Endometrium (tissue), 2 donors: ENCODE measurements at regions not wholly inside any gene's neighbourhood (a gene's known extent, or its start where the extent isn't known, plus 50 kb on each side); places are given as distances from the start of the nearest gene placed in this dataset.
"Not testable (repeated sequence)": the region's sequence is repeated elsewhere in the genome, so short reads cannot be mapped to it uniquely, and the experiment has no call there.

Source experiments
- FAIRE-seq: peaks from 2 replicates; lab custom pipeline; 2012; peaks lifted over from hg19 to GRCh38; lab: Jason Lieb, UNC
- donor health status: control.
- donor health status: control.

DNA sequence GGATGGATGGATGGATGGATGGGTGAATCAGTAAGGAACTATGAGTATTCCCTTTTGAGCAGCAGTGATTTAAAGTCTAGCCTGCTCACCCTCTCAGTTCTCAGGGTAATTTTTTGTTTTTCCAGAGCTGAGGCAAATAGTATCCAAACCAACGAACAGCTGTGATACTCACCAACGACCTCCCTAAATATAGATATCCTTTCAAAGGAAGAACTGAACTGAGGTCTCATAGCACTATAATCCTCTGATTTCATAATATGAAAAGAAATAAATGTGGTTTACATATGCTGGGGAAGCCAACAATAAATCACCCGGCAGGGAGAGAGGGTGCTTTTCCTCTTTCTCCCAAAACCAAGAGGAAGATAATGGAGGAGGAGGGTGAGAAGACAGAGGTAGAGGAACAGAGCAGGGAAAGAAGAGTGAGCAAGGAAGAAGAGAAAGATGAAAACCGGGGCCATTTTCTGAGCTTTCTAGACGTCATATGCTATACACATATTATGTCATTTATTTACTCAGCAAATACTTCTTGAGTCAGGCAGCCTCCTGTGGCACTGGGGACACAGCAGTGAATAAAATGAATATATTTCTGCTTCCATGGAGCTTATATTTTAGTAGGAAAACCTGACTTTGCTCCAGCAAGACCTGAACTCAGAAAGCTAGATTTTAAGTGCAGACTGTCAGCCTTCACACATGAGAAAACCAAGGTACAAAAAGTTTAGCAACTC lies 710.7 kb upstream of the TBX3 start:
- FAIRE-seq: no peak

DNA sequence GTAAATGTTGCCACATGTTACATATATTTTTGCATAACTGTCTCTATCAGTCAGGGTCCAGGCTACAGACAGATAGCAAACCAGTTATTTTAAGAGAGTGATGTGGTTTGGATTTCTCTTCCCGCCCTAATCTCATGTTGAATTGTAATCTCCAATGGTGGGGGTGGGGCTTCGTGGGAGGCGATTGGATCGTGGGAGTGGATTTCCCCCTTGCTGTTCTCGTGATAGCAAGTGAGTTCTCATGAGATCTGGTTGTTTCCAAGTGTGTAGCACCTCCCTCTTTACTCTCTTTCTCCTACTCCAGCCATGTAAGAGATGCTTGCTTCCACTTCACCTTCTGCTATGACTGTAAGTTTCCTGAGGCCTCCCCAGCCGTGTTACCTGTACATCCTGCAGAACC lies 704.2 kb upstream of the TBX3 start:
- no peak for FAIRE-seq

DNA sequence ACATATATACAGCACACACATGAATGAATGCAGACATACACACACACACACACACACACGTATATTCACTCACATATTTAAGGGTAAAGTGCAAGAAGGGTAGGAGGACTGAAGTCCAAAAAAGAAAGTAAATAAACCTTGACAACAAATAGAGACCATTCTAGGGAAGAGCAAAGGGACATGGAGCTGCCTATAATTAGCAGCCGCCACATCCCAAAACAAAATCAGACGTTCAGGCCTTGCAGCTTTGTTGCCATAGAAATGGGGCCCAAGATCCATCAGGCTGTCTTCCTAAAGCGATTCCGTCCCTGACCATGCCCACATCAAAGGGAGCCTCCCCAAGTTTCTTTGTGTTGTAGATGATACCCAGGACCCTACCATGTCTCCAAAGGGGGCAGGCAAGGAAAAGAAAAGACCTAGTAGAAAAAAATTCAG lies 703.5 kb upstream of the TBX3 start:
- no peak for FAIRE-seq

DNA sequence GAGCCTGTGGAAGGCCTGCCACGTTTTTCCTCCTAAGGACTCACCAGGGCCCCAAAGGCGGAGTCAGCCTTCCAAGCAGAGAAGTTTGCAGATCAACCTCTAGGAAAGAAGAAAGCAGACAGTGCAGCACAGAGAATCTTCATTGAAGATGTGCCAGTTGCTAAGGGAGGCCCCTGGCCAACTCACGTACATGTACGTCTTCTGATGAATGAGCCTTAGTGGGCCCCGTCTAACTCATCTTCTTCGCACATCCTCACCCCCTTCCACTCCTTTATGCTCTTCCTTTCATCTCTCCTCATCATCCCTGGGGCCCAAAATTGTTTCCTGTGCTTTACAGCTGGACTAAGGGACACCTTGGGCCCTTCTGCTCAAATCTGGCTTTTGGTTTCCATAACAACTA lies 703.0 kb upstream of the TBX3 start:
- FAIRE-seq: no peak

DNA sequence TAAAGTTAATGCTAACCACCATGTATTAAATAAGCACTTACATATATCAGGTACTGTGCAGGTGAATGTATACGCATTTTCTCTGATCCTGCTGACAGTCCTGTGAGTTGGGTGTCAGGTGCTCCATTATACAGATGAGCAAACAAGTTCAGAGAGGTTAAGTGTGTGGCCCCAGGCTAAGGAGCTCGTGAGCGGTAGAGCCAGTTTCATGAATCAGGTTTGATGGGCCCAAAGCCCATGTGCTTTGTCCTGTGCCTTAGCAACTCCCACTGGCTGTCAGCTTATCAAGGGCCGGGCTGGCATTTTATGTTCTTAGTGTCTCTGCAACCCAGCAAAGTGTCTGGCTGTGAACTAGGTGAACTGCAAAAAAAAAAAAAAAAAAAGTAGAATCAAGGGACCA lies 701.2 kb upstream of the TBX3 start:
- FAIRE-seq: no peak

DNA sequence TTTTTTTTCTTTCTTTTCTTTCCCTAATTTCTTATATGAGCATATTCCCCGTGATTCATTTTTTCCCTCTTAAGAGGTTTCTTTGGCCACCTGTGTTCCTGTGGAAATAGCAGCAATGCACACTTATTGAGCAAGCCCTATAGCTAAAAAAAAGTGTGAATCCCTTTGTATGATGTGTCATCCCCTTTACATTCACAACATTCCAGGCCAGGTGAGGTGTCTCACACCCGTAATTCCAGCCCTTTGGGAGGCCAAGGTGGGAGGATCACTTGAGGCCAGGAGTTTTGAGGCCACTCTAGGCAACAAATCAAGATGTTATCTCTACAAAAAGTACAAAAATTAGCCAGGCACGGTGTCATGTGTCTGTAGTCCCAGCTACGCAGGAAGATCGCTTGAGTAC lies 700.4 kb upstream of the TBX3 start:
- no peak for FAIRE-seq

DNA sequence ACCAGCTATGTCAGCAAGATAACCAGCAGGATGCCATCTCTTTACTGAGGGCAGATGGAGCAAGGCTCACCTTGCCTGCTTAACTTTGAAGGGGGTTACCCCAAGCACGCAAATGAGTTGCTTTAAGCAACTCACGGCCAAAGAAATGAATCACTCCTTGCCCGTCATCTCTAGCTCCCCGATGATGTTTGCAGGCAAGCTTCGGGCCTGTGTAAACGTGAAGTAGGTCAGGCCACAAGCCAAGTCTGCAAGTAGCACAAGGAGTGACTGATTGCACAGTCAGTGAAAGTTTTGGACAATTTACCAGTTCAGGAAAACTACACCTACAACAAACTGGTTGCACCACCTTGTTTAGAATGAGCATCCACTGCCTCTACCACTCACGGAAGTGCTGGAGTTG lies 699.7 kb upstream of the TBX3 start:
- FAIRE-seq: no peak

DNA sequence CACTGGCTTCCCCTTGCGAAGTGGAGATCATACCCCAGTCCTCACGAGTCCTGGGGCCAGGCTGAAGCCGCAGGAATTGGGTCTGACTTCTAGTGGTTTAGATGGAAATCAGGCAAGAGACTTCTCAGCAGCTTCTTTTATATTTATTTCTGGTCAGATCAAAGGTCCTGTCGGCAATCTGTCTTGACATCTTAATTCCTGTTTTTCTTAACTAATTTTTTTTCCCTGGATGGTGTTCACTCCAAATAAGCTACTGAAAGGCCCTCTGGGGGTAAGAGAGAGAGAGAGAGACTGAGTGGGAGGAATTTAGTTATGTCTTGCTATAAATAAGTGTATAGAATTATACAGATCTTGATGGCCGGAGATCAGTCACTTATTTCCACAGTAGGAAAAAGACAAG lies 698.7 kb upstream of the TBX3 start:
- no peak for FAIRE-seq

DNA sequence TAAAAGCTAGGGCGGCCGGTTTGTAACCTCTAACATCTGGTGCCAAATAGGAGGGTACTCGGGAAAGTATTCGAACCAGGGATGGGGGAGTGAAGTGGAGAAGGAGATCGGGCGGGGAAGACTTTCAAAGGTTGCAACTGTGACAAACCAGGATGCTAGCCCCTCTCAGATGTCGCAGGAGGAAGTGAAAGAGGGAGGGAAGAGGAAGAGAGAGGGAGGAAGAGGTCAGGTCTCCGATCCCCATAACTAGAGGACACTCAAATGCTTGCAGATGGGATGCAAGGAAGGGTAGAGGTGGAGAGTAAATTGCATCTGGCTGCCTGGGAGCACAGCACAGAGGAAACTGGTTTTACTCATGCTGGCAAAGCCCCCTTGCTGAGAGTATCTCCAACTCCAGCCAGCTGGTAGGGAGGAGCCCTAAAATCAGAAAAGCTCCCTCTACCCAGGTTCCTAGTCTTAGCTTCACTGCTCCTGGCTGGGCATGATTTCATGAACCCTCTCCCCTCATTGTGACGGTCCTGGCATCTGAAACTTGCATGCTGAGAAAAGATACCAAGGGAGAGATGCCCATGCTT lies 696.7 kb upstream of the TBX3 start:
- FAIRE-seq: no peak

DNA sequence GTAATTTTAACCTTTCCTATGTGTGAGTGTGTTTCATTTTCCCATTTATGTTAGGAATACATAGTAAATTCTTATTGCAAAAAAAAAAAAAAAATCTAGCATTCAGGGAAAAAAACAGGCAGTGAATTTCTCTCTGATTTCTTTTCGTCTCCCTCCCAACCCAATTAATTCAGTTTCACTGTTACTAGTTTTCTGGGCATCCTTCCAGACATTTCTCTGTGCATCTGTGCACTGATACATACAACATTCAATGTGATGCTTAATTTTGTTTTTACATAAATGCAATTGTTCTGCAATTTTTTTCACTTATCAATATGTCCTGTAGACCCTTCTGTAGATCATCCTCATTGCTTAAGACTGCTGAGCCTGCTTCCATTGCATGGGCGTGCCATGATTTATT lies 694.3 kb upstream of the TBX3 start:
- FAIRE-seq: peak; percentile 45

DNA sequence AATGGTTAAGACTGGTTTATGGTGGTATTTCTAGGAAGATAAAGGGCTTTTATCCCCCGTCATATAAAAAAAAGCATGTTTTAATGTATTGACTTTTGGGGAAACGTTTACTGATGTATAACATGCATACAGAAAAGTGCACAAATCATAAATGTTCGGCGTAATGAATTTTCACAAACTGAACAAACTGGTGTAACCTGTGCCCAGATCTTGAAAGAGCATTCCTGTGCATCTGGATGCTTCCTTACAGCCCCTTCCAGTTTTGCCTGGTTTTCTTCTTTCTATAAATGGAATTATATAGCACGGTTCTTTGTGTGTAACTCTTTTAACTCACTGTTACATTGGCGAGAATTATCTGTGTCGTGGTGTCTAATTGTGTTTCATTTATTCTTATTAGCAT lies 693.8 kb upstream of the TBX3 start:
- FAIRE-seq: no peak

DNA sequence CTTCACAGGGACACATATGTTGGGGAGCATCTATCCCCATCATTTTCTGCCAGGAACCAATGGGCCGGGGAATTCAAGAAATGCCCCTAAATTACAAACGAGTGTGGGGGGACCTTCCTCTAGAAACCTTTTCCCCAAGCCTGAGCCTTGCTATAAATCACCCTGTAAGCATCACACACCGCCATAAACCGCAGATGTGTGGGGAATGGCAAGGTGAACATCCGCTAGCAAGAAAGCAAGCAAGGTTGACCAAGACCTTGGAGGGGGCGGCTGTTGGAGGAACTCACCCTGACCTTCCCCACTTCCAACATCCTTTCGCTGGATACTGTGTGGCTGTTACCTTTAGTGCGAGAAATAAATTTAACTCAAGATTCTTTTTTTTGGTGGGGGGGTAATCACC lies 693.3 kb upstream of the TBX3 start:
- no peak for FAIRE-seq

DNA sequence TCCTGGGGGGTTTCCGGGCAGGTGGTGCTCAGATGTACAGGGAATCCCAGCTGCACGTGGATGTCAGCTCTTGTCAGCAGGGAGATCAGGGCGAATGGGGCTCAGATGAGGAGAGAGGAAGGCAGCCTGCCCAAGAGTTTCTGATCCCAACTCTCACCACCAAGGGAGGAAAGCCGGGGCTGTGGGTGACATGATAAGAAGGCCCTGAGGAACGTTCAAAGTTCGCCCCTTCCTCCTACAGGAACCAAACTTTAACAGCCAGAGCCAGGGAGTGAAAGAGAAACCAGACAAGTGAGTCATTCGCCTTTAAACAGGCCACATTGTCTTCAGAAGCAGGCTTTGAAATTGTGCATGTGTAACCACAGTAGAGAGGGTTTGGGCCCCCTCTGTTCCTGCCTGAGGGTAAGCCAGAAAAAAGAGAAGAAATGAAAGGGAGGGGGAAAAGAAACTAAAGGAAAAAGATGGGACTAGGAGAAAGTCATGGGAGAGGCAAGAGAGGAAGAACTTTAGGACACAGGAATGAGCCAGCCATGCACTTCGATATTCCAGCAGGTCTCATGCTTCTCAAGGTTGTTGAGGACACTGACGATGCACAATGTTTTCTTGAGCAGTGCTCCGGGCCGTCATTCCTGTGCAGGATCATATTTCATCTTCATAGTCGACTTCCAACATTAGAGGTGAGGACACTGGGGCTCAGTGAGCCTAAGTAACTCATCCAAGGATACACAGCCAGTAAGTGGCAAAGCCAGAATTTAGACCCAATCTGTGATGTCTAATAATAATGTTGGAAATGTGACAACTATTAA lies 691.4 kb upstream of the TBX3 start:
- FAIRE-seq: no peak

DNA sequence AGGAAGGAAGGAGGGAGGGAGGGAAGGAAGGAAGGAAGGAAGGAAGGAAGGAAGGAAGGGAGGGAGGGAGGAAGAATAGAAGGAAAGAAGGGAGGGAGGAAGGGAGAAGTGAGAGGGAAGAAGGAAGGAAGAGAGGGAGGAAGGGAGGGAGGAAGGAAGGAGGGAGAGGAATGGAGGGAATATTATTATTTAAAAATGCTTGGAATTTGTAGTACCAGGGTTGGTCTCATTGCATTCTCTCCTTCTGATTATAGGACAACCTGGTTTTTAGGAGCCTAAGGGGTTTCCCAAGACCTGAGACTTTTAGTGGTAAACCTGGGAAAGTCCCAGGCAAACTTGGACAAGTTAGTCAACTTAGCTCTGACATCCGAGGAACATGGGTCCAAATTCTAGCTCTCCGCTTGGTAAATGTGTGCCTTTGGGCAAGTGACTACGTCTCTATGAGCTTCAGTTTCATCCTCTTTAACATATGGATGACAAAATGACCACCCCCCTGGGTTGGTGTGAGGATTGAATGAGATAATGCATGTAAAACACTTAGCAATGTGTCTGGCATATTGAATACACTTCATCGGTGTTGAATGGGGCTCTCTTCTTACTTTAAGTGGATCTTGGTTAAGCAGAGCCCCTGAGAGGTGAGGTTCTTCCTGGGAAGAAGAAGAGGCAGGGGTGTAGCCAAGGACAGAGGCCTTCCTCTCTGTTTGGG lies 690.7 kb upstream of the TBX3 start:
- FAIRE-seq: no peak

DNA sequence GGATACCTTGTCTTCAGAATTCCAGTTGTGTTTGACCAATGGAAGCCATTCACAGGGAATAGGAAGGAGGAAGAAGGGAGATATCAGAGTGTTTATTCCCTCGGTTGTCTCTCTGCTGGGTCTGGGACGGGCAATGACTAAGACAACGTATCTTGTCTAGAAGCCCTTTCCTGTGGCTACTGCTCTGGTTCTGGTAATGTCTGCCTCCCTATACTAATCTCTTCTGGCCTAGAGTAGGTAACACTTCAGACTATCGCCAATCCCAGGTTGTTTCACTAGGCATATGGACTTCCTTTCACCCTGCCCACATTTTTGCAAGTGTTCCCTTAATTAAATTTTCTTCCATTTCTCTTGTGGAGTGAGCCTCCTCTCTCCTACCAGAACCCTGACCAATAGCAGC lies 687.7 kb upstream of the TBX3 start:
- FAIRE-seq: no peak

DNA sequence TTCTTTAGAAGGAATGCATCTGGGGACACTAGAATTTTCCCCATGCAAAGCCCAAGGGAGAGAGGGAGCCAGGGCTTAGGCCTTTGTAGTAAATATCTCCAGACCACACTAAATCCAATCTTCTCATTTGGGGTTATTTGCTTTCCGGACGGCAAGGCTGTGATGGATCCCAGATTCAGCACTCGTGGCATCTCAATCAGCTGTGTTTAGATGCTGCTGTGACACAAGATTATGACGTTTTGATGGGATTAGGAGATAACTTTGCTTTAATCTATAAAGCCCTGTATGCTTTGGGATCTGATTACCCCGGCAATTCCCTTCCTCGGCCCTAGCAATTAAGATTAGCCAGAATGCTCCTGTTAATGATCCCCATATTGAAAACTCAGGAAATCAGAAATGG lies 686.7 kb upstream of the TBX3 start:
- FAIRE-seq: no peak

DNA sequence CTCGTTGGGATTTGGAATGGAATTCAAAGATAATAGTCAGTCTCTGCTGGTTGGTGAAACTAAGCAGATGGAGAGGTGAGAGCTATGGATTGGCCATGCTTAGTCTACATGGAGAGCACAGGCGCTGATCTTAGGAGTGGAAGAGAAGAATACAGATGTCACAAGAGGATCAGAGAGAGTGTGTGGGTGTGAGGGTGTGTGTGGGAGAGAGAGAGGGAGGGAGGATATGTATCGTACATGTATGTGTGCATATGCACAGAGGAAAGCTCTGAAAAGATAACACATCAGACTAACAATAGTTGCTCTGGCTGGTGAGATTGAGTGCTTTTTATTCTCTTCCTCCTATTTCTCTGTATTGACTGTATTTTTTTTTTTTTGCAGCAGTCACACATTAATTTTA lies 686.2 kb upstream of the TBX3 start:
- no peak for FAIRE-seq

DNA sequence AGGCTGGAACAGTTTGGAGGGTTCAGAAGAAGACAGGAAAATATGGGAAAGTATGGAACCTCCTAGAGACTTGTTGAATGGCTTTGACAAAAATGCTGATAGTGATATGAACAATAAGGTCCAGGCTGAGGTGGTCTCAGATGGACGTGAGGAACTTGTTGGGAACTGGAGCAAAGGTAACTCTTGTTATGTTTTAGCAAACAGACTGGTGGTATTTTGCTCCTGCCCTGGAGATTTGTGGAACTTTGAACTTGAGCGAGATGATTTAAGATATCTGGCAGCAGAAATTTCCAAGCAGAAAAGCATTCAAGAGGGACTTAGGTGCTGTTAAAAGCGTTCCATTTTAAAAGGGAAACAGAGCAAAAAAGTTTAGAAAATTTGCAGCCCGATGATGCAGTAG lies 682.3 kb upstream of the TBX3 start:
- not testable (repeated sequence) for FAIRE-seq

DNA sequence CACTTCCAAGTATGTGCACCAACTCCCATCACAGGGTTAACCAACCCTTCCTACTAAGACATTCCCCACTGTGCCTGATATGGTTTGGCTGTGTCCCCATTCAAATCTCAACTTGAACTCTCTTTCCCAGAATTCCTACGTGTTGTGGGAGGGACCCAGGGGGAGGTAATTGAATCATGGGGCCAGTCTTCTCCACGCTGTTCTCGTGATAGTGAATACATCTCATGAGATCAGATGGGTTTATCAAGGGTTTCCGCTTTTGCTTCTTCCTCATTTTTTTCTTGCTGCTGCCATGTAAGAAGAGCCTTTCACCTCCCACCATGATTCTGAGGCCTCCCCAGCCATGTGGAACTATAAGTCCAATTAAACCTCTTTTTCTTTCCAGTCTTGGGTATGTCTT lies 681.8 kb upstream of the TBX3 start:
- FAIRE-seq: not testable (repeated sequence)

DNA sequence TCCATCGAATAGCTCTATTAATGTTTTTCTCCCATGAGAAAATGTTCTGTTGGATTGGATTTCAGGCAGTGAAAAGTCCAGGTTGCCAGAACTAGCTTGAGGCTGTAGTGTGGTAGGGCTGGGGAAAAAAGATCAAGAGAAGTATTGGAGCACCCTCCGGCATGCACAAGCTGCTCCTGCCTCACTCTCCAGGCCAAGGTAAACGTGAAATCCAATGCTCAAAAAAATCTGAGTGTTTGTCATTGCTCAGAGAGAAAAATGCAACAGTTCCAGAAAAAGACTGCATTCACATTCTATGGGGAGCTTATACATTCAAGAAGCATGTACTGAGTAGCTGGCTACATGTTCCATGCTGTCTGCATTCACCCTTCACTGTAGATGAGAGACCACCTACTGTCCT lies 680.9 kb upstream of the TBX3 start:
- no peak for FAIRE-seq

DNA sequence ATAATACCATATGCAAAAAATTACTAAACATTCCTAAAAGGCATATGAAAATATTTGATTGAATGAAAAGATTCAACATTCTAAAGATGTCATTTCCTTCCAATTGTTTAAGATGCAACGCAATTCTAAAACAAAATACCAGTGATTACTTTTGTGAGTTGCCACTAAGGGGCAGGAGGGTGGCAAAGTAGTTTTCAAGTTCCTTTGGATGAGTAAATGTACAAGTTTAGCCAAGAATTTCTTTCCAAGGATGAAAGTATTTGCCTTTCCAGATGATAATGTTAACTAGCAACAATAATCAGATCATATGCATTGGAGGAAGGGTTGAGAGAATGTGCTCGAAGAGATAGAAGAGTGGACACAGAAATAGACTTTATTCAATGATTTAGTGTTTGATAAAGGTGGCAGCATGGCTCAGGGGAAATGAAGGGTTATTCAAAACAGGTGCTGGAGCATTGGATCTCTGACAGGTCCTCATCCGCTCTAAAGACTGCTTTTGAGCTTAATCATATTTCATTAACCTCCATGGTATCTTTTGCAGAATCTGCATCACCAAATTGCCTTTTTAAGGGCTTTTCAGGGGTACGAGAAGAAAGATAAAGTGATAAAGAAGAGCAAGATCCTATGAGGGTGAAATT lies 678.5 kb upstream of the TBX3 start:
- no peak for FAIRE-seq

DNA sequence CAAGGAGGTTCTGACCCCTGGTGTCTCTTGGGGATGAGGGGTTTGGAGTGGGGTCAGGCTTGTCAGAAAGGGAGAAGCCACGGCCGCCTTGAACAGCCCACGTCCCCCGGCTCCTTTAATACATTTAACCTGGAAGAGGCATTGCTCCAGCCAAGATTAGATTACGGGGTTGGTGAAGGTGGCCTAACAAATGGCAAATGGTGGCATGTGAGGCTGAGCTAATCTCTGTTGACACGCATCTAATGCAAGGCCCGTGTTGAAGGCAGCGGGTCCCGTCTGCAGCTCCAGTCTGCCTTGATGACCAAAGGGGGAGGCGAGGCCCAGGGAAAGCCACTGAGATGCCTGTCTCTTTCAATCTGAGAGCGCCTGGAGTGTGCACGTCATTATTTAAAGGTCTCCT lies 673.7 kb upstream of the TBX3 start:
- no peak for FAIRE-seq
